NCI-H748 (cell line): ENCODE measurements at regions not wholly inside any gene's neighbourhood (a gene's known extent, or its start where the extent isn't known, plus 50 kb on each side); places are given as distances from the start of the nearest gene placed in this dataset.

Source experiments
- DNase-seq: peaks from one replicate; lab custom pipeline; 2025; ENCODE audit not compliant: unreplicated experiment; lab: John Stamatoyannopoulos, UW

DNA sequence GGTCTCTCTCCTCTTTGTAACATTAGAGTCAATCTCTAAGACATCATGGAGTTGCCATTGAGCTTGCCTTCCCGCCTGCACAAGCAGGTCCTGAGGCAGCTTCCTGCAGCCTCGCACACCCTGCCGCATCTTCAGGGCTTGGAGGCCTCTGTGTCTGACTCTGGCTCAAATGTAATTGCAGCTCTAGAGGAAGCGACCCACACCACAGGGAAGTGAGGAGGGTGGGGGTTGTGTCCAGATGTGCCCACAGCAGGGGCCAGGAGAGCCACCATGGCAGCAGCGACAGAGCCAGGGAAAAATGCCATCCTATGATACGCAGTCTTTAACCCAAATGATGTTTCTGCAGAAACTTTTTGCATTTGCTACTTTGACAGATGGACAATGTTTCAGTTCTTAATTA, 216.0 kb upstream of the ZNF32 start:
- DNase-seq, result no peak

GRCh38 chr10:43863859-43864591, 215.3 kb upstream of the ZNF32 start:
- DNase-seq, result no peak

DNA sequence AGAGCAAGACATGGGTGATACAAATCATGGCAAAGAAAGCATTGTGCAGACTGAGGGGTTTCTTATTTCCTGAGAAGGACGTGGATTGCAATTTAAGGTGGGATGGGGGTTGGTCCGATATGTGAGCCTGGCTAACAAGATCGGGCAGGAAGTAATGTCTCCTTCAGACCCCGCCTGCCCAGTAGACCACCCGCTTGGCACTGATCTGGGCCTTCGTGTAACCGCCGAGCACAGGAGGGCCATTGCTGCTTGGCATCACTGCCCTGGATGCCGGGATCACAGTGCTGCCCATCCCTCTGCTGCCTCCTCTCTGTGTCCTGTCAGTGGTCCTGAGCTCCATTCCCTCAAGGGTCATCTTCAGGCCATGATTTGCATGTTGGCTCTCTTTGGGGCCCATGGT, 214.6 kb upstream of the ZNF32 start:
- no peak for DNase-seq

DNA sequence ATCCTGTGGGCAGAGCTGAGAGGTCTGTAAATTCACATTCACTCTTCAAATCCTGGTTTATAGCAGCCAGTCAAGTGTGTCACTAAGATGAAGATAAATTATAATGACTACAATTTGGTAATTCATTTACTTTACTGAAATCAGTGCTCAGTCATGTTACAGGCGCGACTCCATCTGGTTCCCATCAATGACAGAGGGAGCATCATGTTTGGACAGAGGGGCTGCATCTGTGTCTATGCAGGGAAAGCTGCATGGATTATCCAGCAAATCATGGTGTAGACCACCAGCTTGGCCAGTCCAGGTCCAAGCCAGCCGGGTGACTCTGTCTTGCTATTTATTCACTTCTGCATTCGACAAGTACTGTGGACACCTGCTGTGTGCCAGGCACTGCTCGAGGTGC, 214.1 kb upstream of the ZNF32 start:
- no peak for DNase-seq

- no peak for DNase-seq
These were observed 213.5 kb upstream of the ZNF32 start for GRCh38 chr10:43861966-43862751.

GRCh38 chr10:43859016-43859525, 210.4 kb upstream of the ZNF32 start:
- DNase-seq, result no peak

DNA sequence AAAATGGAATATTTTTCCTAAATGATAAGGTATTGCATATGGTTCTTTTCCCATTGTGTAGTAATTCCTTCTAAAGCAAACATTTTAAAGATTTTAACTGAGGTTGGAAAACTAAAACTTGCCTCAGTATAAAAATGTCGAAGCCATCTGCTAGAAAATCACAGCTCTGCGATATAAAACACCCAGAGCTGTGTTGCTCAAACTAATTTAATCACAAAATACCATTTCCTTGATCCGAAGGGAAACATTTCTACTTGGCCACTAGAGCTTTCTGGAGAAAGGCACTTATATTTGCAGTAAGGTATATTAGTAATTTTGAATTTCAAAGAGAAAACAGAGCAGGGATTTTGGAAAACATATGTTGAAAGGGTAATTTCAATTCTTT, 209.2 kb upstream of the ZNF32 start:
- DNase-seq, result no peak

- no peak for DNase-seq
These were observed 208.7 kb upstream of the ZNF32 start for GRCh38 chr10:43857206-43857930.

- DNase-seq, result no peak
These were observed 207.6 kb upstream of the ZNF32 start for GRCh38 chr10:43856299-43856698.

GRCh38 chr10:43855667-43856210, 207.1 kb upstream of the ZNF32 start:
- DNase-seq, result no peak

DNA sequence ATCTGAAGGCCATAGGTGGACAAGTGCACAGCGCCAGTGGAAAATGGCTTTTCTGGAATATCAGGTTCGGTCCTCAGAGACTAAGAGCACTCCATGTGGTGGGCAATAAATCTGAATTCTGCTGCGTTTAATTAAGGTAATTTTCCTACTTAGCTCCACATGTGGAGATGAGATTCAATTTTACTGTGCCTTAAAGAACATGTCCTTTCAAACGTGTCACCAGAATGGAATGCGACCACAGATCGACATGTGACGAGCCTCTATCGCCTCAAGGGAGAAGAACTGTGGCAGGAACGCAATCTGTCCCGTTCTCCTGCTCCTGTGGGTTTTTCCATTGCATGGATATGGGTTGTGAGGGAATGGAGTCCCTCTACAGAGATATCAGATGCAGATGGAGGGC, 205.3 kb upstream of the ZNF32 start:
- no peak for DNase-seq

GRCh38 chr10:43853369-43853768, 204.7 kb upstream of the ZNF32 start:
- DNase-seq, result no peak

- DNase-seq, result no peak
These were observed 204.0 kb upstream of the ZNF32 start for GRCh38 chr10:43852644-43853214.

DNA sequence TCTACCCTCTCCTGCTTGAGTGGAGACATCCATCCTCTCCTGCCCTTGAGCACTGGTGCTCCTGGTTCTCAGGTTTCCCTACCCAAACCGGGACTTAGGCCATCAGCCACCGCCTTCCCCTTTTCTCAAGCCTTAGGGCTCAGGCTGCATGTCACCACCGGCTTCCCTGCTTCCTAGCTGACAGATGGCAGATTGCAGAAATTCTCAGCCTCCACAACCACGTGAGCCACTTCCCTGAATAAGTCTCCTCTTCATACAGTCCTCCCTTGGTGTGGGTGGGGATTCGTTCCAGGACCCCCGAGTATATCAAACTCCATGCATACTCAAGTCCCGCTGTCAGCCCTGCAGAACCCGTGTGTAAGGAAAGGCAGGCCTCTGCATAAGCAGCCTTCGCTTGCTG, 203.5 kb upstream of the ZNF32 start:
- DNase-seq, result no peak

GRCh38 chr10:43851030-43851429, 202.3 kb upstream of the ZNF32 start:
- DNase-seq, result no peak

GRCh38 chr10:43849551-43849950, 200.9 kb upstream of the ZNF32 start:
- DNase-seq, result no peak

DNA sequence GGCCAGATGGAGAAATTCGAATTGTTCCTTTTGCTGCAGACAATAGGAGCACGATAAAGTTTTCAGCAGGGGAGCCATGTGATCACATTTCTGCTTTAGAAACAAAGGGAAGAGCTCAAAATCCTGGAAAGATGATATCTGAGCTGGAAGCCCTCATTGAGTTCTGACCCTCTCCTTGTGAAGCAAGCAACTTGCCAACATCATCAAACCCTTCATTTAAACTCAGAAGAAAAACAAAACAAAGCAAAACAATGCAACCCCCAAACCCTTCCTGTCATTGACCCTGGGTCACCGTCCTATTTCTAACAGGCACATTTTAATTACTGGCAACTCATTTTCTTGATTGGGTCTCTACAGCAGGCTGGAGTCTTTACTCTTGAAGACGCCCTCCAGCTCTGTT, 198.3 kb upstream of the ZNF32 start:
- DNase-seq, result no peak

DNA sequence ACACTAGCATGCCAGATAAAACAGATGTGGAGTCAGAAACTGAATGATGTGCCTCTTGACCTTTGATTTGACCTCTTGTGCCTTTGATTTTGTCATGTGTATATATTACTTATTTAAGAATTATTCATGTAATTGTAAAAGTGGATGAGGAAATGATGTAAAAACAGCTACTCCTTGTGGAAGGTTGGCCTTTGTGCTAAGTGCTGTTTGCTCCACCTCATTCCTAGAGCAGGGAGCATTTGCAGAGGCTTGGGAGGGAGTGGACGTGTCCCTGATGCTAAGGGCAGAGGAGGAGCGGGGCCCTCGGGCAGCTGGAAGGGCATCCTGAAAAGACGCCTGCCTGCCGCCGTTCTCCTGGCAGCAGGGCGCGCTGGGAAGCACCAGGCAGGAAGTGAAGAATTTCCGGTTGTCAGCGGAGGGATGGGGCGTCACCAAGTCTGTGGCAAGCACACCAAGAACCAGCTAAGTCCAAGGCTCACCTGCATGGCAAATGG, 197.6 kb upstream of the ZNF32 start:
- DNase-seq, result peak; percentile 45

- no peak for DNase-seq
These were observed 196.4 kb upstream of the ZNF32 start for GRCh38 chr10:43845121-43845520.

GRCh38 chr10:43844221-43844620, 195.5 kb upstream of the ZNF32 start:
- no peak for DNase-seq
